Sigmoid colon (tissue), 4 donors: ENCODE measurements at regions not wholly inside any gene's neighbourhood (a gene's known extent, or its start where the extent isn't known, plus 50 kb on each side); places are given as distances from the start of the nearest gene placed in this dataset.

Experiments
- EP300 ChIP-seq, 4 donors: sonication (generic); formaldehyde crosslinking; IDR thresholded peaks; one replicate each; pipeline ENCODE4 v1.6.1; 2017; ENCODE audit warnings: antibody characterized with exemption in 4 of 4
- POLR2A ChIP-seq, 2 donors: fragments of 450-650 bp; IDR thresholded peaks; one replicate each; pipeline ENCODE4 v1.6.1; 2016; ENCODE audit warnings: antibody characterized with exemption in 2 of 2, mild to moderate bottlenecking in 2 of 2, moderate library complexity in 2 of 2
- POLR2AphosphoS5 ChIP-seq, 4 donors: sonication (generic); formaldehyde crosslinking; IDR thresholded peaks; one replicate each; pipeline ENCODE4 v1.6.1; 2017; ENCODE audit warnings: antibody characterized with exemption in 4 of 4
- TF ChIP-seq, protein P1 (sequence below), 4 experiments: fragments of 450-650 bp in 3 of 4; fragments of 200-600 bp in 1 of 4; IDR thresholded peaks; one replicate each; pipeline ENCODE4 v1.5.1; 2016 to 2019; ENCODE audit warnings: antibody characterized with exemption in 4 of 4, mild to moderate bottlenecking in 3 of 4, moderate library complexity in 2 of 4

- TF ChIP-seq POLR2A (IDR thresholded peaks at IDR 0.05) (no peak), POLR2AphosphoS5 (IDR thresholded peaks at IDR 0.05) (no peak), EP300 (IDR thresholded peaks at IDR 0.05) (no peak)
- TF ChIP-seq, protein P1, sequence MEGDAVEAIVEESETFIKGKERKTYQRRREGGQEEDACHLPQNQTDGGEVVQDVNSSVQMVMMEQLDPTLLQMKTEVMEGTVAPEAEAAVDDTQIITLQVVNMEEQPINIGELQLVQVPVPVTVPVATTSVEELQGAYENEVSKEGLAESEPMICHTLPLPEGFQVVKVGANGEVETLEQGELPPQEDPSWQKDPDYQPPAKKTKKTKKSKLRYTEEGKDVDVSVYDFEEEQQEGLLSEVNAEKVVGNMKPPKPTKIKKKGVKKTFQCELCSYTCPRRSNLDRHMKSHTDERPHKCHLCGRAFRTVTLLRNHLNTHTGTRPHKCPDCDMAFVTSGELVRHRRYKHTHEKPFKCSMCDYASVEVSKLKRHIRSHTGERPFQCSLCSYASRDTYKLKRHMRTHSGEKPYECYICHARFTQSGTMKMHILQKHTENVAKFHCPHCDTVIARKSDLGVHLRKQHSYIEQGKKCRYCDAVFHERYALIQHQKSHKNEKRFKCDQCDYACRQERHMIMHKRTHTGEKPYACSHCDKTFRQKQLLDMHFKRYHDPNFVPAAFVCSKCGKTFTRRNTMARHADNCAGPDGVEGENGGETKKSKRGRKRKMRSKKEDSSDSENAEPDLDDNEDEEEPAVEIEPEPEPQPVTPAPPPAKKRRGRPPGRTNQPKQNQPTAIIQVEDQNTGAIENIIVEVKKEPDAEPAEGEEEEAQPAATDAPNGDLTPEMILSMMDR (IDR thresholded peaks at IDR 0.05): no peak
Observed at GRCh38 chr2:65688141-65688886, 255.9 kb upstream of the SPRED2 start.
